ENCODE measurements at regions not wholly inside any gene's neighbourhood (a gene's known extent, or its start where the extent isn't known, plus 50 kb on each side); places are given as distances from the start of the nearest gene placed in this dataset.

DNA sequence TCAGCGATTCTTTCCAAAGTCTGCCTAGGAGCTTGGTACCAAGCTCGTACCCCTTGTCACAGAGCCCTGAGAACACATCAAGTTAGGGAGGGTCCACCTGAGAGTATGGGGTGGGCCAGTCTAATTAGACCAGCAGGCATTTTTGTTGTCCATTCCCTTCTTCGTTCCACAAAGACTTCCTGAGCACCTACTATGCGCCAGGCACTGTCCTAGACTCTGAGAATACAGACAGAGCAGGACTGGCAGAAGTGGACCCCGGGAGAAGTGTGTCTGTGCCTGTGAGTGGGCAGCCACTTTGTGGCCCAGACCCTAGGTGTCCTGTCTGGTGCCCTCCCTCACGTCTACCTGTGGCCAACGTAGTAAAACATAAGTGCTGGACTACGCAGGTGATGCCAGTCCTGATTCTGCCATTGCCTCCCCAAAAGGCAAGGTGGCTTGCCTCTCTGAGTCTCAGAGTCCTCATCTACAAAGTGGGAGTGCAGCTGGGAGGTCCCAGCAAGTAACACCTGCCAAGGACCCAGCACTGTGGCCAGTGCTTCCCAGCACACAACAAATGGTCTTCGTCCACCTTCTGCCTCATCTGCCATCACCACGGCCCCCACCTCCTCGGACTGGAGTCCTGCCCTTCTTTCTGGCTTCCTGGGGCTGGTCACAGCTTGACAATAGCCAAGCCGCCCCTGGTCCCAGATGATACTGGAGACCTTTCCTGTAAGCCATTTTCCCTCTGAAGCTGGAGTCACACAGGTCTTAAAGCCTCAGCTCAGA, 54.3 kb upstream of the DUSP5 start:
- Histone ChIP-seq H3K4me3 (no peak overlapping the region), H3K9me3 (no peaks in the 10 kb centered on the region), H3K36me3 (no peaks in the 10 kb centered on the region), H3K27ac (peak overlapping the region in 6 of 12 donors; percentile 7 to 46 (median 30)), H3K4me1 (peaks cover 0 to 17% (median 9%) of the 10 kb centered on the region in 12 donors), H3K27me3 (no peaks in the 10 kb centered on the region)
- DNase-seq: no peak
- 76 to 88% (median 79%) methylated on average over 12 of the region's 12 CpGs for WGBS, 4 donors
- ATAC-seq: no peak
- no peak for TF ChIP-seq POLR2A (IDR thresholded peaks at IDR 0.05)
- TF ChIP-seq CTCF (IDR thresholded peaks at IDR 0.05): no peak
- intact Hi-C loops (cut with DNase I): no loop called here

GRCh38 chr10:110444004-110444337, 53.7 kb upstream of the DUSP5 start:
- TF ChIP-seq POLR2A (IDR thresholded peaks at IDR 0.05): no peak
- H3K27ac ChIP-seq: peak overlapping the region in 6 of 12 donors; percentile 7 to 46 (median 30)
- H3K9me3 ChIP-seq: peaks cover 0 to 1% (median 0%) of the 10 kb centered on the region in 12 donors
- peaks cover 0 to 17% (median 9%) of the 10 kb centered on the region in 12 donors for H3K4me1 ChIP-seq
- no peaks in the 10 kb centered on the region for H3K36me3 ChIP-seq
- ATAC-seq (peak; percentile 75 to 94 (median 84)), DNase-seq (peak in 4 of 5 donors; percentile 39 to 82 (median 58))
- intact Hi-C loops (cut with DNase I): no loop called here
- no peak overlapping the region for H3K4me3 ChIP-seq
- H3K27me3 ChIP-seq: no peaks in the 10 kb centered on the region

GRCh38 chr10:110445871-110446270, 51.8 kb upstream of the DUSP5 start:
- intact Hi-C loops (cut with DNase I): no loop called here
- no peak overlapping the region for H3K4me3 ChIP-seq
- 94 to 96% (median 95%) methylated on average over 6 of the region's 6 CpGs for WGBS, 4 donors
- no peak for TF ChIP-seq POLR2A (IDR thresholded peaks at IDR 0.05)
- TF ChIP-seq CTCF (IDR thresholded peaks at IDR 0.05): no peak
- ATAC-seq (no peak), DNase-seq (no peak)
- no peaks in the 10 kb centered on the region for H3K36me3 ChIP-seq
- peaks cover 0 to 4% (median 0%) of the 10 kb centered on the region in 12 donors for H3K9me3 ChIP-seq
- no peaks in the 10 kb centered on the region for H3K27me3 ChIP-seq
- peaks cover 0 to 17% (median 9%) of the 10 kb centered on the region in 12 donors for H3K4me1 ChIP-seq
- no peak overlapping the region for H3K27ac ChIP-seq

DNA sequence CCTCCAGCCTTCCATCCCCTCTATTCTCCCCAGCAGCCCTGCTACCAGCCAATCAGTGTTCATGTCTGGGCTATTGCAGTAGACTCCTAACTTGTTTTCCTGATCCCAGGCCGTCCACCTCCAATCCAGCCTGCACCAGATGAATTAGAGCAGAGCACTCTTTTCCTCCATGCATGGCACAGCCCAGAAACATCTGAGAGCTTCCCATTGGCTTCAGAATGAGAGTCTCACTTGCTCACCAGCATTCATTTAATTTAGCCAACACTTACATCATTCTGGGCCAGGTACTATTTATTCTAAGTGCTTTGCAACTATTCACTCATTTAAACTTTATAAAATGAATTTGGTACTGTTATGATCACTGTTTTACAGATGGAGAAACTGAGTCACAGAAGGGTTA, 51.4 kb upstream of the DUSP5 start:
- Histone ChIP-seq H3K4me3 (no peak overlapping the region), H3K36me3 (no peaks in the 10 kb centered on the region), H3K9me3 (peaks cover 0 to 4% (median 0%) of the 10 kb centered on the region in 12 donors), H3K27me3 (no peaks in the 10 kb centered on the region), H3K4me1 (peaks cover 0 to 17% (median 9%) of the 10 kb centered on the region in 12 donors), H3K27ac (no peak overlapping the region)
- intact Hi-C loops (cut with DNase I): no loop called here
- DNase-seq (peak in 1 of 5 donors; percentile 5), ATAC-seq (no peak)
- TF ChIP-seq POLR2A (IDR thresholded peaks at IDR 0.05) (no peak), CTCF (IDR thresholded peaks at IDR 0.05) (no peak)
- WGBS, 4 donors: 93 to 98% (median 94%) methylated on average over 1 of the region's 1 CpG
